CD14-positive monocyte (primary cell): ENCODE measurements at regions not wholly inside any gene's neighbourhood (a gene's known extent, or its start where the extent isn't known, plus 50 kb on each side); places are given as distances from the start of the nearest gene placed in this dataset.

ENCODE experiments used
- DNase-seq, 3 donors: peaks; one replicate each; pipeline ENCODE4 v3.0.0-alpha.2; 2011 to 2022
- H2AFZ ChIP-seq: 2 replicates; pipeline ENCODE4 v1.6.0; 2012; ENCODE audit warnings: mild to moderate bottlenecking, low read depth, low read length, inconsistent platforms; ENCODE audit not compliant: insufficient read depth, poor library complexity, severe bottlenecking
- H3K27ac ChIP-seq, 2 donors: 1 replicate in 1 of 2; 2 replicates in 1 of 2; pipeline ENCODE4 v1.5.1; 2012 to 2013; ENCODE audit warnings: low read length in 2 of 2, control low read depth in 1 of 2, inconsistent platforms in 1 of 2, low read depth in 1 of 2, mild to moderate bottlenecking in 1 of 2
- H3K27me3 ChIP-seq, 2 donors: one replicate each; pipeline versions ENCODE4 v1.6.0 to v1.6.1; 2011 to 2013; ENCODE audit warnings: low read length in 2 of 2; ENCODE audit not compliant: control insufficient read depth in 2 of 2, insufficient read depth in 2 of 2
- H3K36me3 ChIP-seq, 2 donors: replicated peaks in 1 of 2; 1 replicate in 1 of 2; 2 replicates in 1 of 2; pipeline versions ENCODE4 v1.5.1 to v1.6.1; 2012 to 2013; ENCODE audit warnings: low read length in 2 of 2, control low read depth in 1 of 2, inconsistent platforms in 1 of 2, mild to moderate bottlenecking in 1 of 2; ENCODE audit not compliant: insufficient read depth in 2 of 2, control insufficient read depth in 1 of 2
- H3K4me1 ChIP-seq, 2 donors: 1 replicate in 1 of 2; 2 replicates in 1 of 2; pipeline versions ENCODE4 v1.5.1 to v1.6.1; 2012 to 2013; ENCODE audit warnings: low read length in 2 of 2, control low read depth in 1 of 2, inconsistent platforms in 1 of 2, mild to moderate bottlenecking in 1 of 2, moderate library complexity in 1 of 2; ENCODE audit not compliant: insufficient read depth in 2 of 2, control insufficient read depth in 1 of 2
- H3K4me2 ChIP-seq: replicated peaks from 2 replicates; pipeline ENCODE3; 2012; ENCODE audit warnings: low read length, moderate library complexity, mild to moderate bottlenecking; ENCODE audit not compliant: poor library complexity, severe bottlenecking; ENCODE audit errors: extremely low read depth
- H3K4me3 ChIP-seq, 3 experiments: fragments of 200-600 bp in 1 of 3; sonication (generic) in 1 of 3; replicated peaks in 1 of 3; 1 replicate in 2 of 3; 2 replicates in 1 of 3; pipeline ENCODE4 v1.5.1; 2011 to 2013; ENCODE audit warnings: low read length in 3 of 3, mild to moderate bottlenecking in 3 of 3, control low read depth in 2 of 3, low read depth in 2 of 3, inconsistent platforms in 1 of 3, moderate library complexity in 1 of 3
- H3K79me2 ChIP-seq: 2 replicates; pipeline ENCODE4 v1.6.0; 2012; ENCODE audit warnings: mild to moderate bottlenecking, control low read depth, inconsistent platforms, low read length, moderate library complexity; ENCODE audit not compliant: insufficient read depth
- H3K9ac ChIP-seq: 2 replicates; pipeline ENCODE4 v1.6.0; 2017; ENCODE audit warnings: low read length, mild to moderate bottlenecking; ENCODE audit not compliant: insufficient read depth, poor library complexity, severe bottlenecking
- H3K9me3 ChIP-seq, 2 donors: replicated peaks in 1 of 2; 1 replicate in 1 of 2; 2 replicates in 1 of 2; pipeline versions ENCODE4 v1.5.1 to v1.6.1; 2012 to 2013; ENCODE audit warnings: low read length in 2 of 2, control low read depth in 1 of 2; ENCODE audit not compliant: control insufficient read depth in 1 of 2, insufficient read depth in 1 of 2
- H4K20me1 ChIP-seq: 2 replicates; pipeline ENCODE4 v1.6.0; 2012; ENCODE audit warnings: mild to moderate bottlenecking, low read length, control low read depth, moderate library complexity; ENCODE audit not compliant: insufficient read depth
- H3K27ac Mint-ChIP-seq, 7 donors: one replicate each; pipeline ENCODE4 v1.8.0; 2020; ENCODE audit warnings: mild to moderate bottlenecking in 7 of 7, mixed read lengths in 7 of 7, moderate library complexity in 6 of 7, inconsistent platforms in 2 of 7
- H3K27me3 Mint-ChIP-seq, 3 donors: one replicate each; pipeline ENCODE4 v1.8.0; 2021 to 2022; ENCODE audit warnings: low read depth in 3 of 3, mild to moderate bottlenecking in 3 of 3, mixed read lengths in 3 of 3, moderate library complexity in 3 of 3, inconsistent platforms in 1 of 3
- H3K36me3 Mint-ChIP-seq, 2 donors: one replicate each; pipeline ENCODE4 v1.8.0; 2020; ENCODE audit warnings: mixed read lengths in 2 of 2, inconsistent platforms in 1 of 2, mild to moderate bottlenecking in 1 of 2
- H3K4me1 Mint-ChIP-seq: one replicate; pipeline ENCODE4 v1.8.0; 2020; ENCODE audit warnings: mild to moderate bottlenecking, mixed read lengths
- H3K4me3 Mint-ChIP-seq, 2 donors: one replicate each; pipeline ENCODE4 v1.8.0; 2020; ENCODE audit warnings: mild to moderate bottlenecking in 2 of 2, mixed read lengths in 2 of 2, moderate library complexity in 1 of 2
- H3K9me3 Mint-ChIP-seq, 7 donors: one replicate each; pipeline ENCODE4 v1.8.0; 2020 to 2022; ENCODE audit warnings: mixed read lengths in 7 of 7, mild to moderate bottlenecking in 6 of 7, moderate library complexity in 6 of 7, inconsistent platforms in 2 of 7
- CTCF ChIP-seq: fragments of 200-600 bp; IDR thresholded peaks from one replicate; pipeline ENCODE4 v1.8.0; 2022; ENCODE audit warnings: antibody characterized with exemption, mild to moderate bottlenecking
- WGBS: methylation state at CpG from one replicate; pipeline ENCODE4 v1.1.5; 2013; ENCODE audit warnings: missing lambda C conversion rate; ENCODE audit not compliant: insufficient coverage; 5-methylcytosine and 5-hydroxymethylcytosine counted together
- intact Hi-C, 2 donors: fragments of 100-400 bp; cut with micrococcal nuclease; formaldehyde crosslinking; loops; one replicate each; pipeline versions ENCODE4 v1.15.0 to v1.15.1; 2023

- Histone ChIP-seq H3K79me2 (no peaks in the 10 kb centered on the region), H3K4me3 (no peak overlapping the region), H4K20me1 (no peaks in the 10 kb centered on the region), H2AFZ (no peak overlapping the region), H3K4me2 (no peak overlapping the region), H3K27me3 (no peaks in the 10 kb centered on the region), H3K27ac (no peak overlapping the region), H3K36me3 (no peaks in the 10 kb centered on the region), H3K9ac (no peak overlapping the region), H3K4me1 (no peaks in the 10 kb centered on the region), H3K9me3 (no peaks in the 10 kb centered on the region)
- Mint-ChIP-seq H3K4me1 (no peaks in the 10 kb centered on the region), H3K9me3 (peaks cover 0 to 6% (median 0%) of the 10 kb centered on the region in 7 donors), H3K4me3 (no peak overlapping the region), H3K27me3 (peaks cover 0 to 1% (median 0%) of the 10 kb centered on the region in 3 donors), H3K36me3 (no peaks in the 10 kb centered on the region), H3K27ac (no peak overlapping the region)
- DNase-seq = no peak
- intact Hi-C loops = no loop called here
- whole genome bisulfite sequencing = 100% methylated on average over 1 of the region's 2 CpGs
- TF ChIP-seq CTCF = no peak
Measured at GRCh38 chr20:11772226-11772730, 145.4 kb upstream of the BTBD3 start.

- no peaks in the 10 kb centered on the region for H3K4me1 ChIP-seq
- Mint-ChIP-seq H3K4me3 (no peak overlapping the region), H3K27ac (no peak overlapping the region), H3K27me3 (peaks cover 0 to 1% (median 1%) of the 10 kb centered on the region in 3 donors), H3K4me1 (peaks cover 6% of the 10 kb centered on the region), H3K36me3 (no peaks in the 10 kb centered on the region), H3K9me3 (peaks cover 0 to 3% (median 0%) of the 10 kb centered on the region in 7 donors)
- no peaks in the 10 kb centered on the region for H3K79me2 ChIP-seq
- H3K4me3 ChIP-seq = no peak overlapping the region
- WGBS = no CpG with 5 or more reads among the region's 2 CpGs
- no peak overlapping the region for H2AFZ ChIP-seq
- H3K4me2 ChIP-seq = no peak overlapping the region
- H4K20me1 ChIP-seq = no peaks in the 10 kb centered on the region
- no peaks in the 10 kb centered on the region for H3K27me3 ChIP-seq
- H3K9me3 ChIP-seq = no peaks in the 10 kb centered on the region
- TF ChIP-seq CTCF = no peak
- H3K36me3 ChIP-seq = no peaks in the 10 kb centered on the region
- no peak for DNase-seq
- intact Hi-C loops = no loop called here
- H3K27ac ChIP-seq = no peak overlapping the region
- no peak overlapping the region for H3K9ac ChIP-seq
Measured at GRCh38 chr20:11776687-11777086, 141.0 kb upstream of the BTBD3 start.
